HG03469 (cell line): ENCODE measurements at regions not wholly inside any gene's neighbourhood (a gene's known extent, or its start where the extent isn't known, plus 50 kb on each side); places are given as distances from the start of the nearest gene placed in this dataset.
"Not testable (repeated sequence)": the region's sequence is repeated elsewhere in the genome, so short reads cannot be mapped to it uniquely, and the experiment has no call there.

ENCODE experiments used
- ATAC-seq: cut with Tn5 transposase; IDR thresholded peaks from one replicate; pipeline ENCODE4 v1.9.1; 2021; ENCODE audit warnings: mild to moderate bottlenecking, moderate library complexity, moderate number of reproducible peaks; ENCODE audit not compliant: unreplicated experiment

DNA sequence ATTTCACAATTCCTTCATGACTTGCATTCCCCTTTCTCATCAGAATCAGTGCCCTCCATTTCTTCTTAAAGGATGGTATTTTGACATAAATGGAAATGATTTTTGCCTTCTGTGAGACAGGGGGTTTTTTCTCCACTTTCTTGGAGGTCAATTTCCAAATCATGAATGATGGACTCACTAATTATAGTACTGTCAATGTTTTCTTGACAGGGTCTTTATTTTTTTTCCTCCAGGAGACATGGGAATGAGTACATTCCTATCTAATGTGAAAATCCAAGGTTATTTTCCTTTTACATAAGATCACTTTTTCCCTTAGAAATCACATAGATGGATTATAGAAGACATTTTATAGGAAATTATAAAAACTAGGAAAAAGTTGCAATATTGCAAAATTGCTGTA, 141.7 kb downstream of the SPATA31A6 start:
- ATAC-seq, result not testable (repeated sequence)

DNA sequence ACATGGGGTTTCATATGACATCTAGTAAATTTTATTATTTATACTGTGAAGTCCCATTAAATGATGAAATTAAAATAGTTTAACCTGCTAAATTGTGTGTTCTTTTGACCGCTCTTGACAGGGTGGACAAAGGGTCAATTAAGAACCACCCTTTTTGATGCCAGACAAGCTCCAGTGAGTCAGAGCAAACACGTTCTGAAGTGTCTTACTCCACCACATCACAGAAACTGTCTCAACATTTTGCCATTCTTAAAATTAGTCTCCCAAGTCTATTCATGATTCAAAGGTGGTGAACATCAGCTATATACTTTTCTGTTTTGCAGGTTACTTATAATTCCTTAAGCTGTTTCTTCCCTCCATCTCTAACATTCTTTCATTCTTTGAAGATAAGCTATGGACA, 142.1 kb downstream of the SPATA31A6 start:
- not testable (repeated sequence) for ATAC-seq

DNA sequence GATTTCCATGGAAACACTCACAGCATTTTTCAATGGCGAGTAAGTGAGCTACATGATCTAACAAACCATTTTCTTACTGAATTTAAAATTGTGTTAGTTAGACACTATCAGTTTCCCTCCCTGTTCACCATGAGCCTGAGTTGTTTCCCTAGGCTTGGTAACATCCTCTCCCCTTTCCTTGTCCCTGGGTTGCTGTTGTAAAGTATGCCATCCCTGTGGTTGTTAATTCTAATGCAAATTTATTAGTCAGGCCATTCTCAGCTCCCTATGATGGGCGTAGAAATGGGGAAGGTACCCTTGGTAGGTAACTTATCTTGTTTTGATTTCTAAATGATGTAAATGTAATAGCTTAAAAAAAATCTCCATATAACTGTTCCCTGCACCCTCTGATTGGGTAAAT, 143.0 kb downstream of the SPATA31A6 start:
- not testable (repeated sequence) for ATAC-seq

DNA sequence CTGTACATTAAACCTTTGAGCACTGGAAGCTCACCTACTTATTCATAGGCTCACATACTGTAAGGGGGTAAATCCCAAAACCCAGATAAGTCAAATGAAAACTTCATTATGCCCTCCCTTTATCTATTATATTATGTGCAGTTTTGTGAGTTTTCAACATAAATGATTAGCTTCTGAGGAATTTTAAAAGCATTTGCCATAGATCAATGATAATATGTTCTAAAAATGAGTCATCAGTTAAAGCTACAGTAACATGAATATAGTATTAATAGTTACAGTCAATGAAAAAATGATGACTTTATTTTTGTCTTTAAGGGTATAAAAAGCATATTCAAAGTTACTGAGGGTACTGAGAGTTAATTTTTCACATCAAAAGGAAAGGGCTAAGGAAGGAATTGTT, 151.9 kb downstream of the SPATA31A6 start:
- ATAC-seq, result not testable (repeated sequence)

DNA sequence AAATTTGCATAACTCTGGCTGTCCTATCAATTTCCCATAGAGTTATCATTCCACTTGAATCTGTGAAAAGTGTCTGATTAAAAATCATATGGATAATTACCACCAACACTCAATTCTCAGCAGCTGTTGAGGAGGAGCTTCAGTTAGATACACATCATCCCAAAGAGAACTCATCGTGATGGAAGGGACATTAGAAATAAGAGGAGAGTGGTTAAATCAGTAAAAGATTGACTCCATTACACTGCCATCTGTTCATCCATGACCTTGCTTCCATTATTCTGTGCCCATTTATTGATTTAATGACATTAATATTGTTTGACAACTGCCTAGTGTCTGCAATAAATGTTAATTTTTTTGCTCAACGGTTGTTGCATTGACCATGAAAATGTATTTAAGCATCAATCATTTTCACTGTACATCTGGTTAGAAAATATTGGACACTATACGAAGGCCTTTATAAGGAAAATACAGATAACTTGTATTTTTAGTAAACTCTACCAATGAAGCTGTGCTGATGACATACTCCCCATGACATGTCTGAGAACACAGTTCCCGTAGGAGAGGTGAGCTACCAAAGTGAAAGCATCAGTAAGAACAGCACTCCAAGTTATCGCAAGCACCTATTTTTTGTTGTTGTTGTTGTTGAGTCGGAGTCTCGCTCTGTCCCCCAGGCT, 152.7 kb downstream of the SPATA31A6 start:
- ATAC-seq, result not testable (repeated sequence)

DNA sequence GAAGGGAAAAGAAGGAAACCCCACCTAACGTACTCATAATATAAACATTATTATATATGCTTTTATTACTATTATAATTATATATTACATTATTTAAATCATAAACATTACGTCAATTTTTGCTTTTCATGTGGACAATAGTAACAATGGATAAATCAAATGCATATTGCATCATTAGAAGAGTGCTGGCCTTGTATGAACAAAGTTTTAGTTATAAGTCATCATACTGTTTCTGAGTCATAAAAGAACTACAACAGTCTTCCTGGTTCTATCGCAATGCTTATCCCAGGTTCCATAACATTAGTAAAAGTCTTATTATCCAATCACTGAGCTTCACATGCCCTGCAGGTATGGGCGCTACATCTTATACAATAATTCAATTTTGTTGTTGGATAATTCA, 154.8 kb downstream of the SPATA31A6 start:
- ATAC-seq, result not testable (repeated sequence)

DNA sequence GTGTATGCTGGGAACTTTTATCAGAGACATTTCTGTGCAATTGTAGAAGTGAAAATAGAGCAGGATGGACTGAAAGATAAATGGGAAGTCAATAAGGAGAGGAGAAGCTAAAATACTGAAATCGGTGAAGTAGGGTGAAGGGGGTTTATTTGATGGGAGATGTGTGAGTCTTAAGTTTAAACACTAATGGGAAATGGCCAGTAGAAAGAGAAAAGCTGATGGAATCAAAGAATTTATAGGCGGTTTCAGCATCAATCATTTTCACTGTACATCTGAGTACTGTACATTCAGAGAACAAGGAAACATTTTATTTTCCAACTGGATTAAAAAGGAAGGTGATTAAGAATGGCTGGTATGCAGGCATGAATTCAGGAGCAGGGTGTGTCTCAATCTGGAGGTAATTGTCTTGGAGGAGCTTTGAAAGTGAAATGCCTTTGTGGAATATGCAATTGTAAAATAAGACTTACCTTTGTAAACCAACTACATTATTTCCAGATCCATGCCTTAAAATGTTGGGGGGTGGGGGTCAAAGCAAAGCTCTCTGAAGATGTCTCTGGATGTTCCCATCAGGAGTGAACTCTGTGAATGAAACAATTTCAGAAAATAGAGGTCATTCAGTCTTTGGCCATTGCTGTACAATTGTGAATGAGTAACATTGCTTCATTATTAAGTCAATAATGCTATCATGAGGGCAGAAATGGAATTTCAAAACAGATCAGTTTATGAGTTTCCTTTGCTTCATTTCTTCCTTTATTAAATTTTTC, 156.4 kb downstream of the SPATA31A6 start:
- not testable (repeated sequence) for ATAC-seq

DNA sequence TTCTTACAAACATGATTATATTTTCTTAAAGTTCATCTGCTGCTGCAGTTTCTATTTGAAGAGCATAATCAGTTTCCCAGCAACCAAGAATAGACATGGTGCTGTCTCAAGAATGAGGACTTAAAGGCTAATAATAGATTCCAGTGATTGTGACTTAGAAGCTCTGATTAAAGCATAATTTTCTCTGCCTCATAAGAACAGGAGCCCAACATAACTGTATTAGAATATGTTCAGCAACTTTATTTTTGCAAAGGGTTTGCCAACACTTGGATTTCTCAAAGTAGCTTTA, 156.9 kb downstream of the SPATA31A6 start:
- not testable (repeated sequence) for ATAC-seq

DNA sequence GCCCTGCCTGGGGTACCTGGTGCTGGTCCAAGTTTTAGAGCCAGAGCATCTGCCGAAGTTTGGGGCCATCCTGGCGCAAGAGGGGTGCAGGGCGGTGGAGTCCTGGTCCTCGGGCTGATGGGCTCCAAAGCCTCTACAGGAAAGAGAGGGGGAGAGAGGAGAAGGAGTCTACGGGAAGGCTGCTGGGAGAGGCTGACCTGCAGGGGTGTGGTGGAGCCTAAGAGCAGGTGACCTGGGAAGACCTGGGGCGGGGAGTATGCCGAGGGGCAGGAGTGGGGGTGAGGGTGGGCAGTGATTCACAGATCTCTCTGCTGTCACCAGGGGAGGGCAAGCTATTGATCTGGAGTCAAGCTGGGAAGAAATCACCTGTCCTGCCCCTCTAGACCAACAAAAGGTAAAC, 158.4 kb downstream of the SPATA31A6 start:
- ATAC-seq, result not testable (repeated sequence)

DNA sequence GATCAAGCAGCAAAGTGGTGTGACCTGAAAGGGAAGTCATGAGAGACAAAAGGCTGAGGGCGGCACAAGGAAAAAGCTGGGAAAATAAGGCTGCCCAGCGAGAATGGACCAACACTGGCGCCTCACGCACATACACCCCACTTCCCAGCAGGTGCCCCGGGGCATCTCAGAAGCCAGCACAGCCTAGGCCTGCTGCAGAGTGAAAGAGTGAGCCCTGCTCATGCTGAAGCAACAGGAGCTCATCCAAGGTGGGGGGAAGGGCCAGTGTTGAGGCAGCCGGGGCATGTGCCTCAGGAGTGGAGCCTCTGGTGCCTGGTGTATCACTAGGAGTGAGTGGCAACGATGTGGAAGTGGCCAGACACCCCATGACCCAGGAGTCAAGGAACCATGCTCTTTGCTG, 158.8 kb downstream of the SPATA31A6 start:
- not testable (repeated sequence) for ATAC-seq

DNA sequence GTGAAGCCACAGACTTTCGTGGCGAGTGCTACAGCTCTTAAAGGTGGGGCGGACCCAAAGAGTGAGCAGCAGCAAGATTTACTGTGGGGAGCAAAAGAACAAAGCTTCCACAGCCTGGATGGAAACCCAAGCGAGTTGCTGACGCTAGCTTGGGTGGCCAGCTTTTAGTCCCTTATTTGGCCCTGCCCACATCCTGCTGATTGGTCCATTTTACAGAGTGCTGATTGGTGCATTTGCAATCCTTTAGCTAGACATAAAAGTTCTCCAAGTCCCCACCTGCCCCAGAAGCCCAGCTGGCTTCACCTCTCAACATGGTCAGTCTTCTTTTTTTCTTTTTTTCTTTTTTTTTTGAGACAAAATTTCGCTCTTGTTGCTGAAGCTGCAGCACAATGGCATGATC, 161.0 kb downstream of the SPATA31A6 start:
- not testable (repeated sequence) for ATAC-seq

DNA sequence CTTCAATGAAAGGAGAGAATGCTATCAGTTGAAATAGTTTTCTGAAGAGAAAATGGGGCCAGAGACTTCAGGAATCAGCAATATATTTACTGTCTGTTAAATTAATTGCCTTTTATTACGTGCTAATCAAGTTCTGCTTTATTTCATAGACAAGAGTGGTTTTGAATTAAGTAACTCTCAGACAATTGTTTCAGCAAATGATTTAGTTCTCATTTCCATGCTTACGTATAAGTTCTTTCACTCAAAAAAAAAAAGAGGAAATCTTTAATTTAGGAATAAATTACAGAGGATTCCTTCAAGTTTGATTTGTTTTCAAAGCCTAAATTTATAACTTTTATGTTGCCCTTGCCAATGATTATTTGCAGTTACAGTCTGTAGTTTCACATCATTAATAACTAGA, 163.5 kb downstream of the SPATA31A6 start:
- not testable (repeated sequence) for ATAC-seq

DNA sequence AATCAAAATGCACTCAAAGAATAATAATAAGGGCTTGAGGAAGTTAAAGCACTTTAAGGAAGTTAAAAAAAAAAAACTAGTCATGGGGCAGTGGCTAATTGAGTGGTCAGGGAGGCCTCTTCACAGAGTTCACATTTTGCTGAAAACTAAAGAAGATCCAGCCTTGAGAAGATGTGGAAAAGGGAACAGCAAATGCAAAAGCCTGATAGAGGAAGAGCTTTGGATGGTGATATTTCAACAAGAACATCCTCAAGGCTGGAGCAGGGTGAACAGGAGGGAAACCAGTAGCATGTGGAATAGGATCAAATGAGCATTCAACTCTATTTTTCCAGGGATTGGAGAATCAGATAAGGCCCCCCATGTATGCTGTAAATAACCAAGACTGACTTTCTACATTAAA, 165.7 kb downstream of the SPATA31A6 start:
- not testable (repeated sequence) for ATAC-seq

DNA sequence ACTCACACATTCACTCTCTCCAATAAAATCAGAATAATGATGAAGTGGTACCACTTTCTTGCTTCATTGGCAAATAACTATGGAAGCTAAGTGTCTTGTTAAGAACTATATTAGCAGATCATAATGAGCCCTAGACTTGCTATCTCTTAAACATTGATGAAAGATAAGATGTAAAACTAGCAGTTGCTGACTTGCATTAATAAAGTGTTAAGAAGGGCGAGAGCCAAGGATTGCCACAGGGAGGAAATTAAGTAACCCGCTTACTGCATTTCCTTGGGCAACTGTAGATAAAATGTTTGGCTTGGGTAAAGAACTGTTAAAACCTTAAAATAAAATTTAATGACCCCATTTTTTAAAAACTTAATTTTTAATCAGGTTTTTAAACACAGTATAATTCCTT, 167.0 kb downstream of the SPATA31A6 start:
- not testable (repeated sequence) for ATAC-seq

DNA sequence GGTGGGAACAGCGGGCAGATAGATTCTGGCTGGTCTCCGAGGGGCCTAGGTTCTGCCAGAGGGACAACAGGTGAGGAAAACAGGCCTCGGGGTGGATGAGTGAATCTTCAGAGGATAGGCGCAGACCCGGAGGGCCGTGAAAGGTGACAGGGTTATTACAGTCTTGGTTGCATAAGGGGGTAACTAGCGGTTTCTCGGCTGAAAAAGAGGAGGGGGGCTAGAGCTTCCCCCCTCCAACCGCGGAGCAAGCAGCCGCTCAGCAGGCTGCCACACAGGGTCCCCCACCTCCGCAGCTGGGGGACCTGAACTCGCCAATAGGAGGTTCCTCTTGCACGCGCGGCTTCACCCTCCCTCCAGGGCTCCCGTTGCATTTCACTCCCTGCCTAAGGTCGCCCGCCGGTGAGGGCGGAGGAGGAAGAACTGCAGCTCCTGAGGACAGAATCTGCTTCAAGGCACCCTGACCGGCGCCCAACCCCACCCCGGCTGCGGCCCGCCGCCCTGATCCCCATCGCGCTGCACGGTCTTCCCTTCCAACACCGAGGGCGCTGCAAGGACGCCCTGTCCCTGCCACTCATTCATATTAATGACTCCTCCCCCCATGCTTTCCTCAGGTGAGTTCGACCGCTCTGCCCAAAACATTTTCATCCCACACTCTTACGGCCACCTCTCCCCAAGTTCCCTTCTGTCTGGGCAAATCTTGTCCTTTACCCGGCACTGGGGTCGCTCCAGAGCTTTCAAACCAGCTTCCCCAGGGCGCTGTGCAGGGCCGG, 174.3 kb downstream of the SPATA31A6 start:
- not testable (repeated sequence) for ATAC-seq

DNA sequence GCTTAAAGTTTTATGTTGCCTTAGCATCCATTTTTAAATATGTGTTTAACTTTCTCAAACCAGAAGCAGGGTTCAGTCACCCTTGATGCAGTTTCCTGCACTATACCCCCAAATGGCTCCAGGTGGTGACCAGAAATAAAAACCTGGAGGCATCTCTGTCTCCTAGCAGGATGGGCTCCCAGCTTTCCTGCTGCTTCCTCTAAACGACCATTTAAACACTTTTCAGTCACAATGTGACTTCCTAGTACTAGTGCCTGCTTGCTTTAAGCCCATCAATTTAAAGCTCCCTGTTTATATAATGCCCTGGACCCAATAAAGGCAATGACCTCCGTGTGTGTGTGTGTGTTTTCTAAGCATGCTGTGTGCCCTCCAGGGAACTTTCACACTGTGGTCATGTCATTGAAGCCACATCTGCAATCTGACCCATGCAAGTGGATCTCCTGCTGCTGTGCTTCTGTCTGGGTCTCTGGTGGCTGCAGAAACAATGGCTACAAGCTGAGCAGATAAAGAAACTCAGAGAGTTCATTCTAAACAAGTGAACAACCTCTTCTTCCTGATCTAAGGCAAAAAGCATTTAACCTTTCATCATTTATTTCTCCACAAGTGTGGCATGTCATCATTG, 175.3 kb downstream of the SPATA31A6 start:
- ATAC-seq, result not testable (repeated sequence)

DNA sequence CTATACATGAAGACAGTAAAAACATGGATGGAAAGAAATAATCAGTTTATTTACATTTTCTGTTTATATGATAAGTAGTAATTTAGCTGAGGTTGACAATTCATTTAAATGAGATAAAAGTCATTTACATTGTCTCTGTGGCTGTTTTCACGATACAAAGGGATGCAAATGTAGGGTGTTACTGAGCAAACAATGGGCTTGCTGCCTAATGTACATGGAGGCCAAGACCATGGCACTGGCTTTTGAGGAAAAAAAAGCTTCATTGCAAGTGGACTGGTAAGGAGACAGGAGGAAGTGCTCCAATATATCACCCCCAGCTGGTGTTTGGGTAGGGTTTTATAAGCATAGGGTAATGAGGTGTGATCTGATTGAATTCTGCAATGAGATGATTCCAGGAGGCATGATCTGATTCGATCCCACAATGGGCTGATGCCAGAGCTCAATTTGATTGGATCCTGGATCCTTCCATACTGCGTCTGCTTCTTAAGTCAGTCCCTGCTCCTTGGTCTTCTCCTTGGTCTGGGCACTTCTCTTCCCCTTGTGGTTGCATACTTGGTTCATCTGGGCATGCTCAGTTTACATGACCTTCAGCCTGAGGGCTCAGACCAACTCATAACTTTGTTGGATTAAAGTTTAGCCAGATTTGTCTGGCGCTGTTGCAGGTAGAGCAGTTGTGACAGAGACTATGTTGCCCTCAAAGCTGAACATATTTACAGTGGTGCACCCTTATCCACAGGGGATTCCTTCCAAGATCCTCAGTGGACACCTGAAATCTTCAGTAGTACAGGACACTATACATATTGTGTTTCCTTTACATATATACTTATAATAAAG, 181.2 kb downstream of the SPATA31A6 start:
- not testable (repeated sequence) for ATAC-seq

DNA sequence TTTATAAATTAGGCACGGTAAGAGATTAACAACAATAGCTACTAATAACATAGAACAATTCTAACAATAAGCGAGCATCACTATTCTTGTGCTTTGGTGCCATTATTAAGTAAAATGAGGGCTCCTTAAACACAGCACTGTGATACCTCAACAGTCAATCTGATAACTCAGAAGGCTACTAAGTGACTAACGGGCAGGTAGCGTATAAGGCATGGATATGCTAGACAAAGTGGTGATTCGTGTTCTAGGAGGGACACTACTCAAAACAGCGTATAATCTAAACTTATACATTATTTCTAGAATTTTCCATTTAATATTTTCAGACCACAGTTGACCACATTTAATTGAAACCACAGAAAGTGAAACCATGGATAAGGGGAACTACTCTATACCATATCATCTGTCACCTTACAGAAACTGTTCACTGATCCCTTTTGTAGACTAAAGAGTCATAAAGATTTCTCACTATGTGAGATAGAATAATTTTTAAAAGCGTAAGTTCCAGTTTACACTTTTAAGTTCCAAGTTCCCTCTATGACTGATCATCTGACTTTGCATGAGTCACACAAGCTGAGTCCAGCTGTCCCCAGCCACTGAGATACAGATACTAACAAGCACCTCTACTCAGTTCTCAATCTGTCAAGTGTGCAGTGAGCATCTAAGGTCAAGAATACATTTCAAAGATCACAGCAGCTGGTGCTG, 181.9 kb downstream of the SPATA31A6 start:
- peak; percentile 90 for ATAC-seq

DNA sequence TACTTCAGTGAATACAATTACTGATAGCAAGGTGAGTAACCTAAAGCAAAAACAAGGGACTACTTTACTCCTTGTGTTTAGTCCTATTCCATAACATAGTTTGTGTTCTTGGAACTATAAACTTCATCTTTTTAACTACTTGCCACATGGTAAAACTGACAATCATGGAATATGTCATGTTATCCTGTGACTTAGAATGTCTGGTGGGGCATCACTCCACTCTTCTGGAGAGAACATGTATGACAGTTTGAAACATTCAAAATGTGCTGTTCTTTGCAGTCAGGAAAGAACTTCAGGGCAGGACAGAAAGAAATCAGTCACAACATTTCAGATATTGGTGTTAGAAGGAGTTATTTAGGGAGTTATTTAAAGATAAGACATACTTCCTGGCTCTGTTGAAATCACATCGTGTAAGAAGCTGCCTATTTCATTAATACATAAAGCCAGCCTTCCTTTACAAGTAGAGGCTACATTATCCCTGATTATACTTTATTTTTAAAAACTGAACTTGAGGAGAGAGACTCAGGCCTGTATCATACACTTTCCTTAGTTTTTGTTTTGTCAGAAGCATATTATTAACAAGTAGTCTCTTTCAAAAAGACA, 184.9 kb downstream of the SPATA31A6 start:
- ATAC-seq, result not testable (repeated sequence)
